PFSK-1 (cell line): ENCODE measurements at regions not wholly inside any gene's neighbourhood (a gene's known extent, or its start where the extent isn't known, plus 50 kb on each side); places are given as distances from the start of the nearest gene placed in this dataset.

Experiments used
- FOXP2 ChIP-seq: optimal IDR thresholded peaks from 2 replicates; pipeline ENCODE3; 2011; ENCODE audit warnings: borderline replicate concordance, control low read depth, inconsistent platforms; ENCODE audit not compliant: insufficient read depth; ENCODE audit errors: extremely low read length, extremely low read depth
- POLR2AphosphoS5 ChIP-seq: IDR thresholded peaks from 2 replicates; pipeline ENCODE4 v1.6.1; 2012; ENCODE audit warnings: low read depth, mild to moderate bottlenecking, control low read depth, low read length, moderate library complexity
- SIN3A ChIP-seq: IDR thresholded peaks from 2 replicates; pipeline ENCODE4 v1.6.1; 2012; ENCODE audit warnings: mild to moderate bottlenecking, low read length, moderate library complexity, borderline replicate concordance; ENCODE audit not compliant: insufficient read depth
- TAF1 ChIP-seq: IDR thresholded peaks from 2 replicates; pipeline ENCODE4 v1.6.1; 2012; ENCODE audit warnings: low read length, control low read depth, borderline replicate concordance; ENCODE audit not compliant: insufficient read depth
- TF ChIP-seq, protein P1 (sequence below), 2 experiments: IDR thresholded peaks; 2 replicates each; pipeline versions ENCODE4 v1.6.1 to v1.8.0; 2011 to 2012; ENCODE audit warnings: low read depth in 2 of 2, low read length in 2 of 2, control low read depth in 1 of 2, inconsistent platforms in 1 of 2, mild to moderate bottlenecking in 1 of 2, moderate library complexity in 1 of 2; ENCODE audit not compliant: insufficient read depth in 1 of 2

- TF ChIP-seq TAF1 (no peak), SIN3A (no peak), POLR2AphosphoS5 (no peak), FOXP2 (no peak)
- TF ChIP-seq, protein P1, sequence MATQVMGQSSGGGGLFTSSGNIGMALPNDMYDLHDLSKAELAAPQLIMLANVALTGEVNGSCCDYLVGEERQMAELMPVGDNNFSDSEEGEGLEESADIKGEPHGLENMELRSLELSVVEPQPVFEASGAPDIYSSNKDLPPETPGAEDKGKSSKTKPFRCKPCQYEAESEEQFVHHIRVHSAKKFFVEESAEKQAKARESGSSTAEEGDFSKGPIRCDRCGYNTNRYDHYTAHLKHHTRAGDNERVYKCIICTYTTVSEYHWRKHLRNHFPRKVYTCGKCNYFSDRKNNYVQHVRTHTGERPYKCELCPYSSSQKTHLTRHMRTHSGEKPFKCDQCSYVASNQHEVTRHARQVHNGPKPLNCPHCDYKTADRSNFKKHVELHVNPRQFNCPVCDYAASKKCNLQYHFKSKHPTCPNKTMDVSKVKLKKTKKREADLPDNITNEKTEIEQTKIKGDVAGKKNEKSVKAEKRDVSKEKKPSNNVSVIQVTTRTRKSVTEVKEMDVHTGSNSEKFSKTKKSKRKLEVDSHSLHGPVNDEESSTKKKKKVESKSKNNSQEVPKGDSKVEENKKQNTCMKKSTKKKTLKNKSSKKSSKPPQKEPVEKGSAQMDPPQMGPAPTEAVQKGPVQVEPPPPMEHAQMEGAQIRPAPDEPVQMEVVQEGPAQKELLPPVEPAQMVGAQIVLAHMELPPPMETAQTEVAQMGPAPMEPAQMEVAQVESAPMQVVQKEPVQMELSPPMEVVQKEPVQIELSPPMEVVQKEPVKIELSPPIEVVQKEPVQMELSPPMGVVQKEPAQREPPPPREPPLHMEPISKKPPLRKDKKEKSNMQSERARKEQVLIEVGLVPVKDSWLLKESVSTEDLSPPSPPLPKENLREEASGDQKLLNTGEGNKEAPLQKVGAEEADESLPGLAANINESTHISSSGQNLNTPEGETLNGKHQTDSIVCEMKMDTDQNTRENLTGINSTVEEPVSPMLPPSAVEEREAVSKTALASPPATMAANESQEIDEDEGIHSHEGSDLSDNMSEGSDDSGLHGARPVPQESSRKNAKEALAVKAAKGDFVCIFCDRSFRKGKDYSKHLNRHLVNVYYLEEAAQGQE (IDR thresholded peaks at IDR 0.05; ENCODE audit: insufficient read depth in 1 of 2, low read depth in 2 of 2, low read length in 2 of 2), result no peak
These were observed 258.6 kb downstream of the IPO8 start for GRCh38 chr12:30437044-30437443.

DNA sequence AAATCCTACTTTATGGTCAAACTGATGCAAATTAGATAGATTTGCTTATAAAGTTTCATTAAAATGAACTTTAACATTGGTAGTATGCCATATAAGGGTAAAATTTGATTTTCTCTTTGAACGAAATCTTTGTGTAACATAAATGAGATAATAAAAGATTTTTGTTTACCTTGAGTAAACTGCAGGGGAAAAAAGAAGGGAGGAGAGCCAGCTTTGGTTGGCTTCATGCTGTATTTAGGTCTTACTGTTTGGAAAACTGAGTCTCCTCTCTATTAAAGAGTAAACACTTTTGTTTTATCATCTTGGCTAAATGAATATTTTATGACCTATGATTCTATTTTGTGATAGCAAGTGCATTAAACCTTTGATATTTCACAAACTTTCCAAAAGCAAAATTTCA, 267.6 kb downstream of the IPO8 start:
- TF ChIP-seq POLR2AphosphoS5 (no peak), TAF1 (no peak), FOXP2 (no peak), SIN3A (no peak)
- TF ChIP-seq, protein P1 (IDR thresholded peaks at IDR 0.05; ENCODE audit: insufficient read depth in 1 of 2, low read depth in 2 of 2, low read length in 2 of 2), result no peak

DNA sequence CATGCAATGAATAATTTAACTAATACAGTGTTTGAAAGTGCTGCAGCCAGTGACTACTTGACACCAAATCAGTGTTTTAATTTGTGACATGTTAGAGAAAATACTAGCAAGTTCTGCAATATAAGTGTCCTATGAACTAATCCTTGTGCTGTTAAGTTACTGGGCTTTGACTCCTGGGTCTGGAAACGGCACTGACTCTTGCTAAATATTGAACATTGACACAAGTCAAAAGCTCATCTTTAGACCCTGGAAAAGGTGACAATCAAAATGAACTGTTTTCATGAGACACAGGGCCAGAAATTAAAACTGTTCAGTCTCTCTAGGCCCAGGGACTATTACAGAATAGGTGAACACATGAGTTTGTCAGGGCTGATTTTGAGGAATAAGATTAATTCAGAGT, 268.1 kb downstream of the IPO8 start:
- TF ChIP-seq TAF1 (no peak), SIN3A (no peak), POLR2AphosphoS5 (no peak), FOXP2 (no peak)
- TF ChIP-seq, protein P1 (IDR thresholded peaks at IDR 0.05; ENCODE audit: insufficient read depth in 1 of 2, low read depth in 2 of 2, low read length in 2 of 2), result no peak

GRCh38 chr12:30425445-30425844, 270.2 kb downstream of the IPO8 start:
- TF ChIP-seq POLR2AphosphoS5, result no peak
- no peak for TF ChIP-seq TAF1
- TF ChIP-seq, protein P1 (IDR thresholded peaks at IDR 0.05; ENCODE audit: insufficient read depth in 1 of 2, low read depth in 2 of 2, low read length in 2 of 2), result no peak
- no peak for TF ChIP-seq FOXP2
- no peak for TF ChIP-seq SIN3A

DNA sequence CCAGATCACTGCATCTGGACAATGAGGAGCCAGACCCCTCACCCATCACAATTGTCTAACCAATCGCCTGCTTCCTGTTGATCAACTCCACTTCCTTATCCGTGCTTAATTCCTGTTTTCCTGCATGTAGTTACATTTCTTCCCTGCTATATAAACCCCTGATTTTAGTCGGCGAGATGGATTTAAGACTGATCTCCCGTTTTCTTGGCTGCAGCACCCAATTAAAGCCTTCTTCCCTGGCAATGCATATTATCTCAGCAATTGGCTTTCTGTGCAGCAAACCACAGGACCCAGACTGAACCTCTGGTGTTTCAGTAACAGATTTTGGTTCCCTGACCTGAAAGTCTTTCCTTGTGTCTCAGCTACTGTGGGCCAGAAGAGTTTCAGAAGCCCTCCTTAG, 272.3 kb downstream of the IPO8 start:
- TF ChIP-seq TAF1, result no peak
- TF ChIP-seq FOXP2, result no peak
- no peak for TF ChIP-seq POLR2AphosphoS5
- TF ChIP-seq, protein P1 (IDR thresholded peaks at IDR 0.05; ENCODE audit: insufficient read depth in 1 of 2, low read depth in 2 of 2, low read length in 2 of 2), result no peak
- no peak for TF ChIP-seq SIN3A
